GM18870 (cell line): ENCODE measurements at regions not wholly inside any gene's neighbourhood (a gene's known extent, or its start where the extent isn't known, plus 50 kb on each side); places are given as distances from the start of the nearest gene placed in this dataset.

Experiments used
- ATAC-seq: cut with Tn5 transposase; IDR thresholded peaks from one replicate; pipeline ENCODE4 v1.9.1; 2021; ENCODE audit warnings: moderate library complexity; ENCODE audit not compliant: unreplicated experiment

DNA sequence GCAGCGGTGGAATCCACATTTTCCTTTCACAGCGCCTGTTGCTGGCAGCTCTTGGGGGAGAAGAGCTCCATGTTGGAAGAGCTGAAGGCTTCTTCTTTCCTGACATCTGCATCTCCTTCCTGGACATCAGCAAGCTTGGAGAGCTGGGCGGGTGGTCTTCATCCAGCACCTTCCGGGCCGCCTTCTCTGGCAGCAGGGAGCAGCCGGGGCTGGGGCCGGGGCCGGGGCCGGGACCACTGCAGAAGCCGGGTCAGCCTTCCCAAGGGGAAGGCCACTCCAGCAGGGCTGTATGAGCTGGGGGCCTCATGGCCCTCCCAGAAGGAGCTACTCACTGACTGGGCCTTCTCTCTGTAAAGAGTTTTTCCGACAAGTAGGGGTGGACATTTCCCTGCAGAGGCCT, 787.5 kb downstream of the TLE4 start:
- ATAC-seq = no peak

DNA sequence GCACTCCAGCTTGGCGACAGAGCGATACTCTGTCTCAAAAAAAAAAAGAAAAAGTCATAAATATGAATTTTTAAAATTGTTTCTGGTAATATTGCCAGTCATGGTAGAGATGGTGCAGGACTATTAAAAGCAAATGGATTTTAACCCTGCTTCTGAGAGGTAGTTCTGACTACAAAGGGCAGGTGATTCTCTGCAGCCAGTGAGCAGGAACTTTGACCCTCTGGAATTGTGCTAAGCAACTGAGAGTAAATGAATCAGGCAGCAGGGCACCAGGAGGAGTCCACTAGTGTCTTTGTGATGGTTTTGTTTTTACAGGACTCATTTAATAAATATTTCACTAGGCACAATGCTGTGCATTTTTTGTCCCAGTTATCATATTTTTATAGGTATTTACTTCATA, 781.2 kb downstream of the TLE4 start:
- no peak for ATAC-seq

DNA sequence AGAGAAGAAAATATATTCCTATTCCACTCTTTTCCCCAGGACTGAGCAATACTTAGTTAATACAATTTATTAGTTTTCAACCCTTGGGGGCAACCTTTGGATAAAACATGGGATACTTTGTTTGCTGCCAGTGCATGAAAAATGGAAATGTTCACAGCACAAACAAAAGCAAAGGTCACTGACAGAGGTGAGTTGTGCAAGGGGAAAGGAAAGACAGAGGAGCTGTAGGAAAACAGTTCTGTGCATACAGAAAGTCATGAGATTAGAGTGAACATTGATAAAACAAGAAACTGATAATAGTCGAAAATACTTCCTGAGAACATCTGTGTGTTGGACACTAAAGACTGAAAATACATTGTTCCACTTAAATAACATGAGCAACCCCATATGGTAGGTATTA, 779.8 kb downstream of the TLE4 start:
- ATAC-seq = no peak

DNA sequence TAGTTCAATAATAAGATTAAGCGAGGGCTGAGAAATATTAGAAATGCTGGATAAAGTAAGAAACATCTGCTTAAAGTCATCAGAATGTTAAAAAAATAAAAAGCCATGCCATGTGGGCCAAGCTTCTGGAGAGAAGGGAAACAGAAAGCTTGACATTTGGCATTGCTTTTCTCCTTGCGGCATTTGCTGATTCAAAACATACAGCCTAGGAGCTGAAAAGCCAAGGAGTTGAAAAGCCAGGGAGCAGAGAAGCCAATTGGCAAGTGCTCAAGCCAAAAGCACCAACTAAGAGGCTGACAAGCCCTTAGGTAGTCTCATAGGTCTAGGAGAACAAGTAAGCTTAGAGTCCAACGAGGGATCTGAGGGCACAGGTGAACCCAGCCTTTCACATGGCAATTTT, 754.3 kb downstream of the TLE4 start:
- ATAC-seq = no peak

DNA sequence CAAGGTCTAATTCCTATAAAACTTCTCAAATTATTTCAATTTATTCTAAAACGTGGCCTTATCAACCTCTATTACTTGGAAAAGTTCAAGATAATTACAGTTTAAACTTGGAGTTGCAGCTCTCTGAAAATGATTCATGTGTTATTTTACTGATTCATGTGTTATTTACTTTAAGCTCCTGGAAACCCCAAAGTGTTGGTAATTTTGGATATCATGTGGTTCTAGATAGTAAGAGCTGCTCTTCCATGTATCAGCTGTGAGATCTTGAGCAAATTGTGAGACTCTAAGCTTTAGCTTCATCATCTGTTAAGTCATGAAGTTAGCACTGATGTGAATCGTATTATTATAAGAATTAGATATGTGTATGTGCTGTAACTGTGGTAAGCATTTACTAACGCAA, 749.2 kb downstream of the TLE4 start:
- ATAC-seq = no peak

DNA sequence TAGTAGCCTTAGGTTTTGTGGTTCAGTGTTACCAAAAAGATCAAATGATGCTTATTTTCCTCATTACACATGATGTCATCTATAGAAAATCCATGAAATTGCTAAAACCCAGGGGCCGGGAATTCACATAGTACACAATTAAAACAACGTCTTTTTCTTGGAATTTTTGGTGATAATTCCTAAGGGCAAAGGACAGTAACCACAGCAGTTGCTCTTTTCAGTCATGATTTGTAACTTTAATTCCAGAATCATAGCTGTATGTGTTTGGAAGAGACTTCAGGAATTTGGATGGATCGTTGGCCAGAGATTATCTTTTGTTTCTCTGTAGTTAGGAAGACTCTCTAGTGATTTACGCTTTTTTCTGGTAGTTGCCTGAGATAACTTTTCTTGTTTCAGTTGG, 748.7 kb downstream of the TLE4 start:
- ATAC-seq = no peak

DNA sequence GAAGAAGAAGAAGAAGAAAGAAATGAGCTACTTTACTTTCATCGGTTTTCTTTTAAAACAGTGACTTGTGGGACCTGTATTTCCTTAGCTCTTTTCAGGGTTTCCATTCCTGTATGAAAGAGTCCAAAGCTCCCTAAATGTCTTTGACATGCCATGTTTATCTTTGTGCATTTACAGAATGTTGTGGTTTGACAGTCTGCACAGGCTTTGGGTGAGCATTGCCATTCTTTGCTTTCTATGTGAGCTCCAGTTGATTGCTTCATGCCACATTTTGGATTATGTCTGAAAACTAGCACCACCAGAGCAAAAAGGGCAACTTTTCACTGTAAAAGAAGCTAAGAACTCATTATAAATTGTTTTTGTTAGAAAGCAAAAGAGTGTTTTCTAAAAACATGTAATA, 733.4 kb downstream of the TLE4 start:
- ATAC-seq = no peak

DNA sequence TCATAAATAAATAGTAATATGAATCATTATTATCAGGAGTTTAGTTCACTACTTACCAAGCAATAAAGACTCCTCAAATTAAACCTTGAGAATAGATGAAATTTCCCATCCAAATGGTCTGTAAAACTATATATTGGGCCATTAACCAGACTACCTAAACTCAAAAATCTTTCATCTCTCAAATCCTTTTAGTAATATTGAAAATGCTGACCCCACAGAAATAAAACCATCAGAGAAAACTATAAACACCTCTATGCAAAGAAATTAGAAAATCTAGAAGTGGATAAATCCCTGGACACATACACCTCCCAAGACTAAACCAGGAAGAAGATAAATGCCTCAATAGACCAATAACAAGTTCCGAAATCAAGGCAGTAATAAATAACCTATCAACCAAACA, 723.2 kb downstream of the TLE4 start:
- ATAC-seq = no peak

DNA sequence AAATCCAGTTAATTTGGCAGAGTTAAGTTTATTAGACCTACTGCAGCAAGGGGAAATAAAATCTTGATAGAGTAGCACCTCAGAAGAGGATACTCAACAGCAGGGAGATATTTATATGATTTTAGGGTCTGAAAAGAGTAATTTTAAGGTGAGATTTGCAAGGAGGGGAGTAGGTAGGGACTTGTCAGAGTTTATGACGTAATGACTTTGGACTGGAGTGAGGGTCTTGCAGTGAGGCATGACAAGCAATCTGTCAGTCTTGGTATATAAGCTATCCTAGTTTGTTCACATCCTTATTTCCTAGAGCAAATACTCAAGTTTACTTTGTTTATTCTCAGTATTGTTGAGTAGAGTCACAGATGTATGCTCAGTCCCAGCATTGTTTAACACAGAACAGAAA, 722.6 kb downstream of the TLE4 start:
- no peak for ATAC-seq

DNA sequence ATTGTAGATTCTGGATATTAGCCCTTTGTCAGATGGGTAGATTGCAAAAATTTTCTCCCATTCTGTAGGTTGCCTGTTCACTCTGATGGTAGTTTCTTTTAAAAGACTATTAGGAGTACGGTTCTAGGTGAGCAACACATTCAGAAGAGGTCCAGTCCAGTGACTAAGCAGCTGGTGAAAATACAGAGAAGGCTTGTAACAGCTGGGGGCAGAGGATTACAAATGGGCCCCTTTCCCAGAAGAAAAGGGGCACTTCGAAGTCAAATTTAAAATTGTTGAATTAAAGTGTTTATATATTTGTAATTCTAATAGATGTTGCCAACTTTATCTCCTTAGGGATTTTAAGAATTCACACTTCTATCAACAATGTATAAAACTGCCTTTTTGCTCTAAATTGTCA, 720.5 kb downstream of the TLE4 start:
- no peak for ATAC-seq

DNA sequence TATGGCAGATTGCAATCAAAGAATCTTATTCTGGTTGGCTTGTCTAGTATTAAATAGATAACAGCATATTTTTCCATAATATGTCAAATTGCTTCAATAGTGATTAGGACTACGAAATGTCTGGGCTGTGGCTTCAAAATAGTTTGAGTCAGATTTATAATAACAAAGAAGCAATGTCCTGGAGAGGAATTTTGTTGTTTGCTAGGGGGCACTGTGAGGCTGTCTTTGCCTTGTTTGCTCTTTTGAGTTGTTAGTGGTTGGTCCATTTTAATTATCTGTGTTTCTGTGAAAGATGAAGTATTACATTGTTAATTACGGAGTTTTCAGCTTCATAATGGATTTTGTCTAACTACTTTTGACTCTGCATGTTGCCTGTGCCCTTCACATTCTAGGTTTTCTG, 713.6 kb downstream of the TLE4 start:
- ATAC-seq = no peak

DNA sequence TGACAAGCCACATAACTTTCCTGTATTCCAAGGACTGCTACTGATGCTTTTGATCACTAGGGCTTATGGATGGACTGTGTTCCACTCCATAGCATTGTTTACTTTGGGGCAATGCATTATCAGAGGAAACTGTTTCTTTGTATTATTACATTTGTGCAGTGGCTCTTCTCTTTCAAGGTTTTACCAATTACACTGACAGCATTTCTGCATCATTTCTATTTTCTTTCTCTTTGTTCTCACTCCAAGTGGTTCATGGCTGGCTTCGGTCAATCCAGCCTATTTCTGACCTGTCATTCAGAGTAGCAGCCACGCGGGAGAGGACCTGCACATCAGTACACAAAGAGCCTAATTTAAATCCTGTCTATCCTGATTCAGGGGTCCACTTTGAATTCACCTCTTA, 711.0 kb downstream of the TLE4 start:
- no peak for ATAC-seq

DNA sequence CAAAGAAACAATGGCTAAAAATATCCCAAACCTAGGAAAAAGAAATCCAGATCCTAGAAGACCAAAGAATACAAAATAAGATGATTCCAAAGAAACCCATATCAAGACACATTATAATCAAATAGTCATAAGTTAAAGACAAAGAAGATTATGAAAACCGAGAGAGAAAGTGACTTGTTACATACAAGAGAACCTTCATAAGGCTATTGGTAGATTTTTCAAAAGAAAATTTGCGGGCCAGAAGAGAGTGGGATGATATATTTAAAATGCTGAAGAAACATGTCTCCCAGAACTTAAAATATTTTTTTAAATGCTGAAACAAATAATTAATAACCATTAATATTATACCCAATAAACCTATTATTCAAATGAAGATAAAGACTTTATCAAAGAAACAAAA, 687.3 kb downstream of the TLE4 start:
- no peak for ATAC-seq

DNA sequence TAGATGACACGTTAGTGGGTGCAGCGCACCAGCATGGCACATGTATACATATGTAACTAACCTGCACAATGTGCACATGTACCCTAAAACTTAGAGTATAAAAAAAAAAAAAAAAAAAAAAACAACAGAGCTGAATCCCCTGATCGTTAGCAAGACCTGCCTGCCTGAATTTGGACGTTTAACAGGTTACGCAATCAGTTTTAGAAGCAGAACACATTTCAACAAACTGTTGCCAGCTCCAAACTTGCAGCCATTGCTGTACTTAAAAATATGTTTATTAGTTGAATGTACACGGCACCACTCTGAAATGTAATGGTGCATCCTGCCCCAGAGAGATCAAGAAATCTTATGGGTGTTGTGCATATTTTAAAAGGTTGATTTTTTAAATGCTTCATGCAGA, 680.0 kb downstream of the TLE4 start:
- no peak for ATAC-seq

DNA sequence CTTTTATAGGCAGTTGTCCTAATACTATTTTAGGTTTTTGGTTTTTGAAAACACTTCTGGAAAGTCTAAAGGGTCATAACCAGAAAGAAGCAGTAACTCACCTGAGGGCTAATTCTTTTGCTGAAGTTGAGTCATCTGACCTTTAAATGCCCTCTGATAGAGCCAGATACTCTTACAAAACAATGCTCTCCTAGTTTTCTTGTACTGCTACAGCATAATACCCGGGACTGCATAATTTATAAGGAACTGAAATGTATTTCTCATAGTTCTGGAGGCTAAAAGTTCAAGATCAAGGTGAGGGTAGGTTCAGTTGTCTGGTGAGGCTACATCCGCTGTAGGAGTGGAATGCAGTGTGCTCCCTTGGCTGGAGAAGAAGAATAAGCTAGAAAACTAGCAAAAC, 670.3 kb downstream of the TLE4 start:
- ATAC-seq = no peak

DNA sequence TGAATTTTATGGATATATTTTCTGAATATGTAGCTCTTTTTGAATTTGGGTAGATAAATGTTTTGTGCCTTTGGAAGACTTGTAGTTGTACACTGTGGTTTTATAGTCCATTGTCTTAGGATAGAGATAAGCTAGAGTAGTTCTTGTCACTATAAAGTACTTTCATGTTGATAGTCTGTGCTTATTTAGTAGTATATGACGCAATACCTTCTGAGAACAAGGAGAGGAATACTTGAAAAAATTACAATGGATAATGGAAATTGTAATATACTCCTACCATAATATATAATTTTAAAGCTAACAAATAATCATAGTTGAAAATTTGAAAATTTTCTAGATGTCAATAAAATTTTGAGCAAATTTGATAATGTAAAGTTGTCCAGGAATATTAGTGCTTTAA, 664.0 kb downstream of the TLE4 start:
- ATAC-seq = no peak

DNA sequence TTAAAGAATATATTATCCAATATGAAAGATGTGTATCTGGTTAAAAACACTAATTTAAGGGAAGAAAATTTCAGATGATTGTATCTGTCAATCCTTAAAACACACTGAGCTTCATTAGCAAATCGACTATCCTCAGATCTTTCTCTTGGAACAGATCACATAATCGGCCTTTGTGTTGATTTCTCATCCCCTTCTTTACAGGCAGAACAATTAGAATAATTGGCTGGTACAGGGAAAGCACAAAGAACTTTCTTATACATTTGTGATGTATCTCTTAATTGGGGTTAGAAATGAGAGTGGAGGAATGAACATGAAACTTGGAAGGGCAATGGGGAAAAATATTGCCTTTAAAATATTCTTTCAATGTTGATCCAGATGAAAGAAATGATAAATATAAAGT, 662.1 kb downstream of the TLE4 start:
- no peak for ATAC-seq

DNA sequence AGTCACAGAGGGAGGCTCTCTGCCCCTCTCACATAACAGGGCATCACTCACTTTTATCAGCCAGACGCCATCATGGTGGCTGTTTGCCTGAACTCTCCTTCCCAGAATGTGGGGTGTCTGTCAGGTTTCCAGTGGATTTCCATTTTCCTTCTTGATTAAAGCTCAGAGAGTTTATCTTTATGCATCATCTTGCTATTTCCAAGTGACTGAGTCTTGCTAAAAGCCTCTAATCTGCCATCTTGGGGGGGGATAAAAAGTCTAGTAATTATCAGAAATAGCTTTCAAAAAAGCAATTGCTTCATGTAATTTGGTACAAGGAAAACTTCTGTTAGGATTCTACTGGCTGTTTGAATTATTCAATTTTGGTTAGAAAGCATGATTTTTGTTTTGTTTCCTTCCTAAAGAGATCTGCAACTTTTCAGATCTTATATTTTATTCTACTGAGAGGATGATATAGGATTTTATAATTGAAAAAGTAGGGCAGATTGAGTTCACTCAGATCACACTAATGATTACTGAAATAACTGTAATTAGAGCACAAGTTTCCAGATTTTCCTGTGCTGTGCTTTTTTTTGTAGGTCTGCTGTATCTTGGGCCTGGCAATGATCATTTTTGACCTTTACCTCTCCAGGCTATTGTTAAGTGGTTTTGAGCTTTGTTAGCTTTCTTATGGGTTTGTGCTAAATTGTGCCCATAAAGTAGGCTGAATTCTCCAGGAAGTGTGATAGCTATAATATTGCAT, 661.5 kb downstream of the TLE4 start:
- no peak for ATAC-seq

DNA sequence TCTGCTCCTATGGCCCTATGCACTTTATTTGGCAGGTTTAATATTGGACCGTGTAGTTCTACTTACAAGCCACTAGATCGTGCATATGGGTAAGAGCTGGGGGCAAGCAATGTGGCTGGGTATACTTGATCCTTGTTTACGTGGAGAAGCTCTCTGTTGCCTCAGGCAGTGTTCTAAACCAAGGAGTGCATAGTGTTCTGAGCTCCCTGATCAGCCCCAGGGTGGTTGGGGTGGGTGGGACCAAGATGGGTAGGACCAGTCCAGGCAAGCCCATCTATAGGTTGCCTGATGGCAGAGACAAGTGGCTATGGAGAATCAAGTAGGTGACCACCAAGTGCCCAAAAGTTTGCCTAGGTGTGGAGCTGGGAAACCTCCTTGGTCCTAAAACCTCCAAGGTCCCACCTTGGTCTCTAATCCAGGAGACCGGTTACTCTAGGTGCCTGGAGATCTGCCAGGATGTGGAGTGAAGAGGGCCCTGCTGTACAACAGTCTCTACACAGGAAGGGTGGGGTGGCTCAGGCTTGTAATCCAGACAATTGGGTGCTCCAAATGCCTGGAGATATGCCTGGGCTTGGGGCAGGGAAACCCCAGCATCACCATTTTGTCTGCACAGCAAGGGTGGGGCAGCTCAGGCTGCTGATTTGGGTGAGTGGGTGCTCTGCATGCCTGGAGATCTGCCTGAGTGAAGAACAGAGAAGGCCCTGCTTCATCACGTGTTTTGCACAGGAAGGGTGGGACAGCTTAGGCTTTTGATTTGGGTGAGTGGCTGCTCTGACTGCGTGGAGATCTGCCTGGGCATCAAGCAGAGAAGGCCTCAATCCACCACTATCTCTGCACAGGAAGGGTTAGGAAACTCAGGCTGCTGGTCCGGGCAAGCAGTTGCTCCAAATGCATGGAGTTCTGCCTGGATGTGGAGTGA, 659.8 kb downstream of the TLE4 start:
- ATAC-seq = no peak

DNA sequence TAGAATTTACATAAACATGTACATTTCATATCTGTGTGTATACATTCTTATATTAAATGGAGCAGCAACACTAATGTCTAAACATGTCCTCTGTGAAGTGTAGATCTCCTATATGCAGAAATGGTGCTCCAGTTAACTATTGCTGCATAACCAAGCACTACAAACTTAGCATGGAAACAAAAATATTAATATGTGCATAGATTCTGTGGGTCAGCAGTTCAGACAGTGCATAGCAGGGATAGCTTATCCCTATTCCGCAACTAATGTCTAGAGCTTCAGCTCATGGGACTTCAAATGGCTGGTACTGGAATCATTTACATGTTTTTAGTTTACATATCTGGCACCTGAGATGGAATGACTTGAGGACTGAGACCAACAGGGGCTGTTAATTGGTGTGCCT, 652.1 kb downstream of the TLE4 start:
- no peak for ATAC-seq

DNA sequence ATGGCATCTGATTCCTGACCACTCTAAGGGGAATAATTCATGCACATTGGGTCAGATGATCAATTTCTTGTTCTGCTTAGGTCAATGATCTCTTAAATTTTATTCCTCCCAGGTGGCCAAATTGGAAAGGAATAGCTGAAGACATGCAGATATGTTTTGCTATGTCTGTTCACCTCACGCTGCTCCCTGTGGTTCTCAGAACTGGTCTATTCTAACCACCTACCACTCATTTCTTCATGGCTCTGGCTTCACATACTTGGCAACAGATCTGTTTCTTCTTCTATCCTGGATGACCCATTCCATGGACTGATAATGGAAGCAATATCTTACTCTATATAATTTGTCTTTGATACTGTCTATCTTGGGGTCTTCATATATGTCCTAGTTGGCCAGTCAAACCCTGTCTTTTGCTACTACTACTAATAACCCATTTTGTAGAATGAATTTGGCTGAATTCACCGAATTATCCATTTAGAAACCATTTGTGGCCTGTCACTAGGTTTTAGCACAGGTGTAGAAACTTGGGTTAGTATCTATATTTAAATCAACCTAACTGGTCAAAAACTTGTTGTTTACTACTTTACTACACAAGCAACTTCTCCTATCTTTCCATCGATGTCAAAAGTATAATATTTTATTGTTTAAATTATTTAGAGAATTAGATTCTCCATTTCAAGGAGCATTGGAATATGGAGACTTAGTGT, 650.9 kb downstream of the TLE4 start:
- no peak for ATAC-seq

DNA sequence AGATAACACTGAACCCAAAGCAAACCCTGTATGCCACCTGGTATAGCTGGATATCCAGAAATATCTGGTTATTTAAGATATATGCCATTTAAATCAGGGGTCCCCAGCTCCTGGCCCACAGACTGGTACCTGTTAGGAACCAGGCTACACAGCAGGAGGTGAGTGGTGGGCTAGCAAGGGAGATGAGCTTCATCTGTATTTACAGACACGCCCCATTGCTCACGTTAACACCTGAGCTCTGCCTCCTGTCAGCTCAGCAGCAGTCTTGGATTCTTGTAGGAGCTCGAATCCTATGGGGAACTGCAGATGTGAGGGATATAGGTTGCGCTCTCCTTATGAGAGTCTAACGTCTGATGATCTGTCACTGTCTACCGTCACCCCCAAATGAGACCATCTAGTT, 646.6 kb downstream of the TLE4 start:
- no peak for ATAC-seq
